ENCODE measurements at regions not wholly inside any gene's neighbourhood (a gene's known extent, or its start where the extent isn't known, plus 50 kb on each side); places are given as distances from the start of the nearest gene placed in this dataset.

- ChIA-PET POLR2A (no interaction called here), CTCF (no interaction called here)
- no peak overlapping the region for H3K27ac ChIP-seq (ENCODE audit: low read length)
- BruUV-seq (replicated peaks): no TSS peak
- in situ Hi-C loops (cut with HindIII; ENCODE audit: low pct_unique_long_range_greater_than_20kb, low sequenced_read_pairs) (no loop called here), intact Hi-C loops (cut with micrococcal nuclease; ENCODE audit: unreplicated experiment) (no loop called here)
- TF ChIP-seq REST (IDR thresholded peaks at IDR 0.05; ENCODE audit: insufficient read depth in 1 of 2, low read depth in 2 of 2, low read length in 1 of 2) (no peak), SIN3A (IDR thresholded peaks at IDR 0.05; ENCODE audit: borderline replicate concordance, insufficient read depth, low read depth, low read length) (no peak), TCF7L2 (IDR thresholded peaks at IDR 0.05; ENCODE audit: low read depth, low read length) (no peak), POLR2AphosphoS5 (IDR thresholded peaks at IDR 0.05; ENCODE audit: low read depth, low read length) (no peak)
- TF ChIP-seq, protein P1, sequence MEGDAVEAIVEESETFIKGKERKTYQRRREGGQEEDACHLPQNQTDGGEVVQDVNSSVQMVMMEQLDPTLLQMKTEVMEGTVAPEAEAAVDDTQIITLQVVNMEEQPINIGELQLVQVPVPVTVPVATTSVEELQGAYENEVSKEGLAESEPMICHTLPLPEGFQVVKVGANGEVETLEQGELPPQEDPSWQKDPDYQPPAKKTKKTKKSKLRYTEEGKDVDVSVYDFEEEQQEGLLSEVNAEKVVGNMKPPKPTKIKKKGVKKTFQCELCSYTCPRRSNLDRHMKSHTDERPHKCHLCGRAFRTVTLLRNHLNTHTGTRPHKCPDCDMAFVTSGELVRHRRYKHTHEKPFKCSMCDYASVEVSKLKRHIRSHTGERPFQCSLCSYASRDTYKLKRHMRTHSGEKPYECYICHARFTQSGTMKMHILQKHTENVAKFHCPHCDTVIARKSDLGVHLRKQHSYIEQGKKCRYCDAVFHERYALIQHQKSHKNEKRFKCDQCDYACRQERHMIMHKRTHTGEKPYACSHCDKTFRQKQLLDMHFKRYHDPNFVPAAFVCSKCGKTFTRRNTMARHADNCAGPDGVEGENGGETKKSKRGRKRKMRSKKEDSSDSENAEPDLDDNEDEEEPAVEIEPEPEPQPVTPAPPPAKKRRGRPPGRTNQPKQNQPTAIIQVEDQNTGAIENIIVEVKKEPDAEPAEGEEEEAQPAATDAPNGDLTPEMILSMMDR (IDR thresholded peaks at IDR 0.05): no peak
- H3K27me3 ChIP-seq (ENCODE audit: control insufficient read depth, insufficient read depth, low read length): no peaks in the 10 kb centered on the region
- DNase-seq (ENCODE audit: low read depth, low spot score) (no peak), ATAC-seq (no peak)
- no peak overlapping the region for H3K4me3 ChIP-seq (ENCODE audit: low read depth in 2 of 2, low read length in 2 of 2)
- no peaks in the 10 kb centered on the region for H3K36me3 ChIP-seq (ENCODE audit: control insufficient read depth, insufficient read depth, low read length)
- no peaks in the 10 kb centered on the region for H3K4me1 ChIP-seq (ENCODE audit: control insufficient read depth, insufficient read depth, low read length)
- no peaks in the 10 kb centered on the region for H3K9me3 ChIP-seq (ENCODE audit: control insufficient read depth, insufficient read depth, low read depth, low read length)
Measured at GRCh38 chr11:95586155-95586554, 203.4 kb downstream of the FAM76B start.

GRCh38 chr11:95585752-95586077, 203.9 kb downstream of the FAM76B start:
- in situ Hi-C loops (cut with HindIII; ENCODE audit: low pct_unique_long_range_greater_than_20kb, low sequenced_read_pairs) (no loop called here), intact Hi-C loops (cut with micrococcal nuclease; ENCODE audit: unreplicated experiment) (no loop called here)
- POLR2A ChIA-PET: no interaction called here
- DNase-seq (ENCODE audit: low read depth, low spot score): no peak
- Histone ChIP-seq H3K27me3 (ENCODE audit: control insufficient read depth, insufficient read depth, low read length) (no peaks in the 10 kb centered on the region), H3K36me3 (ENCODE audit: control insufficient read depth, insufficient read depth, low read length) (no peaks in the 10 kb centered on the region), H3K9me3 (ENCODE audit: control insufficient read depth, insufficient read depth, low read depth, low read length) (no peaks in the 10 kb centered on the region), H3K4me3 (ENCODE audit: low read depth in 2 of 2, low read length in 2 of 2) (no peak overlapping the region), H3K27ac (ENCODE audit: low read length) (no peak overlapping the region), H3K4me1 (ENCODE audit: control insufficient read depth, insufficient read depth, low read length) (no peaks in the 10 kb centered on the region)
- no peak for ATAC-seq
- TF ChIP-seq REST (IDR thresholded peaks at IDR 0.05; ENCODE audit: insufficient read depth in 1 of 2, low read depth in 2 of 2, low read length in 1 of 2) (no peak), SIN3A (IDR thresholded peaks at IDR 0.05; ENCODE audit: borderline replicate concordance, insufficient read depth, low read depth, low read length) (no peak), POLR2AphosphoS5 (IDR thresholded peaks at IDR 0.05; ENCODE audit: low read depth, low read length) (no peak), TCF7L2 (IDR thresholded peaks at IDR 0.05; ENCODE audit: low read depth, low read length) (no peak)
- TF ChIP-seq, protein P1 (IDR thresholded peaks at IDR 0.05): no peak
- CTCF ChIA-PET: no interaction called here
- BruUV-seq (replicated peaks): no TSS peak

Measured in Panc1 (cell line).